K562 (cell line): ENCODE measurements at regions not wholly inside any gene's neighbourhood (a gene's known extent, or its start where the extent isn't known, plus 50 kb on each side); places are given as distances from the start of the nearest gene placed in this dataset.

ENCODE experiments used
- ATAC-seq: fragments of 200-7000 bp; cut with Tn5 transposase; 3 replicates; pipeline ENCODE4 v1.9.1; 2020; ENCODE audit warnings: moderate library complexity
- BruUV-seq: library from RNA; stranded (reverse); fragments of 400-500 nt; replicated peaks from 2 replicates; lab custom pipeline; 2021; lab: Mats Ljungman, UMichigan
- CTCF ChIA-PET: fragments of 300-600 bp; formaldehyde crosslinking; extraction: SDS; loops from one replicate; lab custom pipeline; 2021; ENCODE audit warnings: low intra/inter-chr PET ratio; lab: Yijun Ruan, JAX
- POLR2A ChIA-PET: fragments of 300-600, 350-650 bp; sonication (Branson Sonifier 250); formaldehyde crosslinking; extraction: SDS; loops from one replicate; lab custom pipeline; 2021; ENCODE audit warnings: antibody characterized with exemption, inconsistent platforms; lab: Yijun Ruan, JAX
- DNase-seq, 4 experiments: peaks; one replicate each; pipeline versions ENCODE4 v3.0.0 to v3.0.0-alpha.2; 2011 to 2018; ENCODE audit warnings: low spot score in 3 of 4, mixed read lengths in 3 of 4; ENCODE audit errors: extremely low read depth in 1 of 4
- FAIRE-seq: peaks from 2 replicates; lab custom pipeline; 2011; peaks lifted over from hg19 to GRCh38; lab: Jason Lieb, UNC
- H2AFZ ChIP-seq: 2 replicates; pipeline ENCODE4 v1.6.0; 2011; ENCODE audit warnings: low read depth, low read length, control low read depth, inconsistent platforms
- H3K27ac ChIP-seq: fragments of 200-600 bp; 3 replicates; pipeline ENCODE4 v1.8.0; 2011; ENCODE audit warnings: low read depth, mild to moderate bottlenecking, control low read depth, inconsistent platforms, low read length, moderate library complexity, mixed read lengths; ENCODE audit errors: extremely low read depth
- H3K27me3 ChIP-seq, 2 experiments: fragments of 300-600 bp in 1 of 2; 2 replicates in 1 of 2; 3 replicates in 1 of 2; pipeline versions ENCODE4 v1.6.0 to v1.8.0; 2011; ENCODE audit warnings: inconsistent platforms in 2 of 2, low read length in 2 of 2, mild to moderate bottlenecking in 1 of 2, mixed read lengths in 1 of 2, moderate library complexity in 1 of 2; ENCODE audit not compliant: control insufficient read depth in 2 of 2, insufficient read depth in 2 of 2
- H3K36me3 ChIP-seq: fragments of 300-600 bp; 3 replicates; pipeline ENCODE4 v1.8.0; 2011; ENCODE audit warnings: mild to moderate bottlenecking, low read length, inconsistent platforms; ENCODE audit not compliant: control insufficient read depth, insufficient read depth
- H3K4me1 ChIP-seq, 2 experiments: fragments of 200-600 bp in 1 of 2; replicated peaks in 1 of 2; 2 replicates in 1 of 2; 3 replicates in 1 of 2; pipeline versions ENCODE4 v1.5.1 to v1.8.0; 2011; ENCODE audit warnings: inconsistent platforms in 2 of 2, low read length in 2 of 2, mild to moderate bottlenecking in 1 of 2, mixed read lengths in 1 of 2, moderate library complexity in 1 of 2; ENCODE audit not compliant: control insufficient read depth in 2 of 2, insufficient read depth in 2 of 2
- H3K4me2 ChIP-seq: 2 replicates; pipeline ENCODE4 v1.6.1; 2011; ENCODE audit warnings: low read length, control low read depth, inconsistent platforms, mixed read lengths; ENCODE audit not compliant: insufficient read depth
- H3K4me3 ChIP-seq: fragments of 200-600 bp; sonication (generic), shearing (Covaris generic); 2 replicates; pipeline ENCODE4 v1.5.1; 2016; ENCODE audit warnings: control low read depth, inconsistent platforms
- H3K79me2 ChIP-seq: fragments of 200-600 bp; 3 replicates; pipeline ENCODE4 v1.8.0; 2011; ENCODE audit warnings: low read length, inconsistent platforms; ENCODE audit not compliant: control insufficient read depth, insufficient read depth
- H3K9ac ChIP-seq, 2 experiments: 2 replicates each; pipeline versions ENCODE4 v1.6.0 to v1.6.1; 2011; ENCODE audit warnings: low read depth in 2 of 2, low read length in 2 of 2, control low read depth in 1 of 2, inconsistent platforms in 1 of 2, mild to moderate bottlenecking in 1 of 2, mixed read lengths in 1 of 2; ENCODE audit not compliant: insufficient read depth in 1 of 2
- H3K9me1 ChIP-seq: one replicate; pipeline ENCODE4 v1.6.0; 2011; ENCODE audit warnings: inconsistent platforms, mild to moderate bottlenecking, low read length, moderate library complexity; ENCODE audit not compliant: control insufficient read depth, insufficient read depth
- H3K9me3 ChIP-seq: replicated peaks from 2 replicates; pipeline ENCODE4 v1.5.1; 2011; ENCODE audit warnings: low read depth, low read length, inconsistent platforms; ENCODE audit not compliant: control insufficient read depth, insufficient read depth
- H4K20me1 ChIP-seq: replicated peaks from 2 replicates; pipeline ENCODE4 v1.6.1; 2011; ENCODE audit warnings: low read length, inconsistent platforms, mixed read lengths; ENCODE audit not compliant: control insufficient read depth, insufficient read depth
- BMI1 ChIP-seq: fragments of 150-350 bp; IDR thresholded peaks from 2 replicates; pipeline ENCODE4 v1.6.1; 2014; ENCODE audit warnings: low read length
- CBFA2T2 ChIP-seq: fragments of 450-650 bp; conservative IDR thresholded peaks from 2 replicates; pipeline ENCODE4 v1.6.1; 2017; ENCODE audit warnings: mild to moderate bottlenecking
- CBX3 ChIP-seq, 2 experiments: IDR thresholded peaks; 1 replicate in 1 of 2; 2 replicates in 1 of 2; pipeline ENCODE4 v1.6.1; 2012; ENCODE audit warnings: inconsistent platforms in 2 of 2, low read length in 2 of 2, borderline replicate concordance in 1 of 2, control low read depth in 1 of 2
- CHD2 ChIP-seq: IDR thresholded peaks from 2 replicates; pipeline ENCODE4 v1.6.1; 2011; ENCODE audit warnings: low read depth, low read length
- DMBX1 ChIP-seq: fragments of 250-450 bp; sonication (Bioruptor Pico); IDR thresholded peaks from 2 replicates; pipeline ENCODE4 v1.8.0; 2022; ENCODE audit warnings: inconsistent platforms, mild to moderate bottlenecking, moderate library complexity, borderline replicate concordance
- NCOA4 ChIP-seq: fragments of 450-650 bp; IDR thresholded peaks from 2 replicates; pipeline ENCODE4 v1.6.1; 2018; ENCODE audit warnings: mild to moderate bottlenecking; ENCODE audit not compliant: partially characterized antibody
- NFE2 ChIP-seq: IDR thresholded peaks from 2 replicates; pipeline ENCODE4 v1.6.1; 2014; ENCODE audit warnings: antibody characterized with exemption, low read depth
- TRIM28 ChIP-seq: fragments of 450-650 bp; IDR thresholded peaks from 2 replicates; pipeline ENCODE4 v1.6.1; 2017
- XRCC3 ChIP-seq: fragments of 450-650 bp; IDR thresholded peaks from 2 replicates; pipeline ENCODE4 v1.6.1; 2017; ENCODE audit warnings: mild to moderate bottlenecking, moderate library complexity
- ZFP36 ChIP-seq: fragments of 150-350 bp; IDR thresholded peaks from 2 replicates; pipeline ENCODE4 v1.6.1; 2018; ENCODE audit warnings: low read length, low read depth; ENCODE audit not compliant: partially characterized antibody
- ZNF589 ChIP-seq: fragments of 200-800 bp; sonication (Bioruptor generic); IDR thresholded peaks from 2 replicates; pipeline ENCODE4 v1.6.1; 2016; ENCODE audit warnings: low read depth, missing genetic modification characterization, missing compliant biosample characterization
- WGBS: fragments of 100-300 bp; shearing (Covaris generic); methylation state at CpG from one replicate; pipeline ENCODE4 v1.1.6; 2016; ENCODE audit warnings: low coverage, mixed read lengths; ENCODE audit not compliant: insufficient coverage; ENCODE audit errors: missing lambda C conversion rate; 5-methylcytosine and 5-hydroxymethylcytosine counted together
- in situ Hi-C: fragments of 300-500 bp; cut with MboI; formaldehyde crosslinking; loops from 4 replicates; pipeline ENCODE4 v1.15.0; 2018; ENCODE audit warnings: inconsistent platforms, mixed read lengths
- intact Hi-C: fragments of 100-400 bp; cut with micrococcal nuclease; formaldehyde crosslinking; loops from 2 replicates; pipeline ENCODE4 v1.14.2; 2022
- TF ChIP-seq, protein P1 (sequence below): fragments of 450-650 bp; IDR thresholded peaks from 2 replicates; pipeline ENCODE4 v1.6.1; 2016; ENCODE audit warnings: mild to moderate bottlenecking

DNA sequence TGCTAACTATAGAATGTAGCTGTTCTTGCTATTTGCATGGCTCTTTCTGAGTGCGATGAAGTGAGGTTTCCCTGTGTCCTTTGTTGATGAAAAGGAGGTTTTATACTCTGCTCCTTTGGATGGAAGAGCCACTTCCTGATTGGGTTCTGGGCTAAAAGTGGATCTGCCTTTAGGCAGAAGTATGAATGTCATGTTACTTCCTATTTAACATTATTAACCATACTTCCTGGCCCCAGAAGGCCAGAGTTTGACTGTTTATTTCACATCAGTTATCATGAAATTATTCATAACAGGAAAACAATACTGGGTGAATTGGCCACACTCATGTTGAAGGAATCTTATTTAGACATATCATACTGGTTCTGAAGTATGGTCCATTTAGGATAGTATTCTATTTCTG is 386.2 kb downstream of the PCDH7 start (continued):
- TF ChIP-seq DMBX1 (CRISPR knock-in tag) (no peak), ZNF589 (CRISPR knock-in tag) (no peak), NCOA4 (no peak)

DNA sequence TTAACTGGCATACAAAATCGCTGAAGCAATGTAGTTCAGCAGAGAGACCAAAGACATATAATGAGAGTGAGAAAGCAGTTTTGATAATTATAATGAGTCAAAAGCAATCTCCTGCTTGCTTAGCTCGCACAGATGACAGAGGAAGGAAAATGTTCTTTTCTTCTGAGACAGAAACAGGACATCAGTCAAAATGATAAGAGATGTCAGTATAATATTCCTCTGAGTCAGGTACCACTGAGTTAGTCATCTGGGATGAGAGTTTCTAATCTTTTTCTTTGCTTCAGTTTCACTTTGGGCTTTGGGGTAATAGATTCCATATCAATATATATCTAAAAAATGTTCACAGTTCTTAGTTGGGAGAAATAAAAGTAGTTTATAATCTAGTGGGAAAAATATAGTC is 387.2 kb downstream of the PCDH7 start:
- TF ChIP-seq, protein P1, sequence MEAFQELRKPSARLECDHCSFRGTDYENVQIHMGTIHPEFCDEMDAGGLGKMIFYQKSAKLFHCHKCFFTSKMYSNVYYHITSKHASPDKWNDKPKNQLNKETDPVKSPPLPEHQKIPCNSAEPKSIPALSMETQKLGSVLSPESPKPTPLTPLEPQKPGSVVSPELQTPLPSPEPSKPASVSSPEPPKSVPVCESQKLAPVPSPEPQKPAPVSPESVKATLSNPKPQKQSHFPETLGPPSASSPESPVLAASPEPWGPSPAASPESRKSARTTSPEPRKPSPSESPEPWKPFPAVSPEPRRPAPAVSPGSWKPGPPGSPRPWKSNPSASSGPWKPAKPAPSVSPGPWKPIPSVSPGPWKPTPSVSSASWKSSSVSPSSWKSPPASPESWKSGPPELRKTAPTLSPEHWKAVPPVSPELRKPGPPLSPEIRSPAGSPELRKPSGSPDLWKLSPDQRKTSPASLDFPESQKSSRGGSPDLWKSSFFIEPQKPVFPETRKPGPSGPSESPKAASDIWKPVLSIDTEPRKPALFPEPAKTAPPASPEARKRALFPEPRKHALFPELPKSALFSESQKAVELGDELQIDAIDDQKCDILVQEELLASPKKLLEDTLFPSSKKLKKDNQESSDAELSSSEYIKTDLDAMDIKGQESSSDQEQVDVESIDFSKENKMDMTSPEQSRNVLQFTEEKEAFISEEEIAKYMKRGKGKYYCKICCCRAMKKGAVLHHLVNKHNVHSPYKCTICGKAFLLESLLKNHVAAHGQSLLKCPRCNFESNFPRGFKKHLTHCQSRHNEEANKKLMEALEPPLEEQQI = no peak
- TF ChIP-seq XRCC3 = no peak
- no peak for TF ChIP-seq BMI1
- TF ChIP-seq CHD2 = no peak
- no peak for TF ChIP-seq TRIM28
- no peak for TF ChIP-seq ZFP36
- TF ChIP-seq NFE2 = no peak
- no peak for TF ChIP-seq CBX3 (IDR thresholded peaks at IDR 0.05; ENCODE audit: borderline replicate concordance in 1 of 2, low read length in 2 of 2)
- no peak for TF ChIP-seq CBFA2T2
- TF ChIP-seq, all 486 proteins: peak for 0
- ATAC-seq (no peak), DNase-seq (no peak), FAIRE-seq (no peak)
- no peak overlapping the region for H3K27ac ChIP-seq
- intact Hi-C loops (no loop called here), in situ Hi-C loops (no loop called here)
- WGBS = 3% methylated on average over 2 of the region's 2 CpGs
- no peaks in the 10 kb centered on the region for H3K4me1 ChIP-seq
- no TSS peak for BruUV-seq
- H3K36me3 ChIP-seq = no peaks in the 10 kb centered on the region
- H3K9ac ChIP-seq = no peak overlapping the region
- no peaks in the 10 kb centered on the region for H3K79me2 ChIP-seq
- H3K27me3 ChIP-seq = no peaks in the 10 kb centered on the region
- no peaks in the 10 kb centered on the region for H3K9me3 ChIP-seq
- CTCF ChIA-PET = no interaction called here
- H3K9me1 ChIP-seq = no peaks in the 10 kb centered on the region
- H3K4me2 ChIP-seq = no peak overlapping the region
- no peaks in the 10 kb centered on the region for H4K20me1 ChIP-seq
- no peak overlapping the region for H3K4me3 ChIP-seq
- POLR2A ChIA-PET = no interaction called here
- H2AFZ ChIP-seq = no peak overlapping the region
